GM21526 (cell line): ENCODE measurements at regions not wholly inside any gene's neighbourhood (a gene's known extent, or its start where the extent isn't known, plus 50 kb on each side); places are given as distances from the start of the nearest gene placed in this dataset.

ENCODE experiments used
- ATAC-seq: cut with Tn5 transposase; IDR thresholded peaks from one replicate; pipeline ENCODE4 v1.9.1; 2021; ENCODE audit warnings: moderate library complexity; ENCODE audit not compliant: unreplicated experiment, low FRiP score

DNA sequence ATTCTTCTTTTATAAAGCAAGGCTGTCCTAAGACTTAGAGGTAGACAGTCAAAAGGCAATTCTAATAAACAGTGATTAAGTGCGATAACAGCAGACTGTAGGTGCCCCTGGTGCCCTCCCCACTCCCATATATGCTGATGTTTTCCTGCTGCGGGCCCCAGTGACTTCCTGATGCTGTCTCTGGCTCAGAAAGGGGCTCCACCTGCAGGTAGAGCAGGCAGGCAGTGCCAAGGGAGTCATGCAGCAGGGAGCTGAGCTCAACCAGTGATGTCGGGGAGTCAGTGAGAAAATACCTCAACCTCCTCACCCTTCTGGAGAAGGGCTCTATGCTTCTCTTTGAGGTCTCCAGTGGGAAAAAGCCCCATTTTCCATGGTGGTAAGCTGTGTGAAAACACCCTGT is 126.7 kb upstream of the SSTR4 start:
- ATAC-seq: no peak

DNA sequence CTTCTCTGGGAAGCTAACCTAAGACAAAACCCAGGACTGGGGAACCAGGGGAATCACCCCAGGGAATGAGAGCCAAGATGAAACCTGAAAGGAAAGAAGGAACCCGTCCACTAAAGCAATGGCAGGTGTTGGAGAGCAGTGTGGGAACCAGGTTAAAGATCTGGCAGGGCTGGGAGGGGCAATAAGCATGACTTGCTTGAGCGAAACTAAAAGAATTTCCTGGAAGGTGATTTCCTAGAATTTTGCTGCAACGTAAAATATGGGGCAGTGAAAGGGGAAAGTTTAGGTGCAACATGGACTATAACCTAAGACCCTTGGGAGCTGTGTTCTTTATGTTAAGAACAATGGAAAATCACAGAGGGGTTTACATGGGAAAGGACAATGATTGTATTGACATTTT is 126.2 kb upstream of the SSTR4 start:
- no peak for ATAC-seq

GRCh38 chr20:22909436-22909835 is 125.7 kb upstream of the SSTR4 start:
- ATAC-seq: no peak

DNA sequence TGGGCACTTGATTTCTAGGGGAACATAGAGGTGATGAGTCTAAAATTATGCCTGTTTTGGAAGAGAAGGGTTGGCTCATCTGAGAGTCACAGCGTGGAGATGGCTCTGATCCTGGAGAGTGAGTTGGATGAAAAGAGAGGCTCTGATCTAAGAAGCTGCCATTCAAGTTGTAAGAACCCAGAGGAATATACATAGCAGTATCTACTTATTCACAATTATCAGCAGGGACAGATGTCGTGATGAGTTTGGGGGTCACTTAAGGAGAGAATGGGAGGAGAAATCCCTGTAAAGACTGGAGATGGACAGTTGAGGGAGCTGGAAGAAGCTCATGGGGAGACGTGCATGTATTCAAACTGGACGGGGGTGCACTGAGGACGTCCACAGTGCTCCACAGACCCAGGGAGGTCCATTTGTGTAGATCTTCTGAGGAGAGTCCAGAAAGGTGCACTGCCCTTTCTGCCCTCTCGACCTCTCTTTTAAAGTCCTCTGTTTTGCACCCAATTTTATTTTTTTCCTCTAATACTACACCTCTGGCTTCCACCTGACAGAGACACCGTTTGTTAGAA is 124.7 kb upstream of the SSTR4 start:
- ATAC-seq: no peak

DNA sequence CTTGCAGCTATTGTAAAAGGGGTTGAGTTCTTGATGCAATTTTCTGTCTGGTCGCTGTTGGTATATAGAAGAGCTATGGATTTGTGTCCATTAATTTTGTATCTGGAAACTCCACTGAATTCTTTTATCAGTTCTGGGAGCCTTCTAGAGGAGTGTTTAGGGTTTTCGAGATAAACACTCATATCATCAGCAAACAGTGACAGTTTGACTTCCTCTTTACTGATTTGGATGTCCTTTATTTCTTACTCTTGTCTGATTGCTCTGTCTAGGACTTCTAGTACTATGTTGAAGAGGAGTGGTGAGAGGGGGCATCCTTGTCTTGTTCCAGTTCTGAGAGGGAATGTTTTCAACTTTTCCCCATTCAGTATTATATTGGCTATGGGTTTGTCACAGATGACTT is 120.8 kb upstream of the SSTR4 start:
- ATAC-seq: no peak

DNA sequence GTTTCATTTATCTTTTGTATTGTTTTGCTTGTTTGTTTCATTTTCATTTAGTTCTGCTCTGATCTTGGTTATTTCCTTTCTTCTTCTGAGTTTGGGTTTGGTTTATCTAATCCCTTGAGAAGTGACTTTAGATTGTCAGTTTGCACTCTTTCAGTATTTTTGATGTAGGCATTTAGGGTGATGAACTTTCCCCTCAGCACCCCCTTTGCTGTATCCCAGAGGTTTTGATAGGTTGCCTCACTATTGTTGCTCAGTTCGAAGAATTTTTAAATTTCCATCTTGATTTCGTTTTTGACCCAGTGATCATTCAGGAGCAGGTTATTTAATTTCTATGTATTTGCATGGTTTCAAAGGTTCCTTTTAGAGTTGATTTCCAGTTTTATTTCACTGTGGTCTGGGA is 119.6 kb upstream of the SSTR4 start:
- ATAC-seq: no peak

DNA sequence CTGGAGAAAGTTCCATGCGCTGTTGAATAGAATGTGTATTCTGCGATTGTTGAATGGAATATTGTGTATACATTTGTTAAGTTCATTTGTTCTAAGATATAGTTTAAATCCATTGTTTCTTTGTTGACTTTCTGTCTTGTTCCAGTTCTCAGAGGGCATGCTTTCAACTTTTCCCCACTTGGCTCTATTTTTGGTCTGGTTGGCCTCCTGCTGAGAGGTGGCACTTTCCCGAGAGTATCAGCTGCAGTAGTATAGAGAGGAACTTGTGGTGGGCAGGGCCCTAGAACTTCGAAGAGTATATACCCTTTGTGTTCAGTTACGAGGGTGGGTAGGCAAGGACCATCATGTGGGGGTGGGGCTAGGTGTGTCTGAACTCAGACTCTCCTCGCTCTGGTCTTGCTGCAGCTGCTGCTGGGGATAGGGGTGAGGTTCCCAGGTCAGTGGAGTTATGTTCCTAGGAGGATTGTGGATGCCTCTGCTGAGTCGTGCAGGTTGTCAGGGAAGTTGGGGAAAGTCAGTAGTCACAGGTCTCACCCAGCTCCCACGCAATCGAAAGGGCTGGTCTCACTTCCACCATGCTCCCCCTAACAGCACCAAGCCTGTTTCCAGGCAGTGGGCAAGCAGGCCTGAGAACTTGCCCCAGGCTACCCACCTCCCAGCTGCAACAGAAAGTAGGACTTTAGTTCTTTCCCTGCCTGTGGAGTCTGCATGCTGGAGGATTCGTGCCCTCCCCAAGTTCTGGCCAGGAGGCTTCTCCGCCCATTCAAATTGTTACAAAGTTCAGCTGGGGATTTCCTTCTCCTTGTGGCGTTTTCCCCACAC is 118.9 kb upstream of the SSTR4 start:
- no peak for ATAC-seq

DNA sequence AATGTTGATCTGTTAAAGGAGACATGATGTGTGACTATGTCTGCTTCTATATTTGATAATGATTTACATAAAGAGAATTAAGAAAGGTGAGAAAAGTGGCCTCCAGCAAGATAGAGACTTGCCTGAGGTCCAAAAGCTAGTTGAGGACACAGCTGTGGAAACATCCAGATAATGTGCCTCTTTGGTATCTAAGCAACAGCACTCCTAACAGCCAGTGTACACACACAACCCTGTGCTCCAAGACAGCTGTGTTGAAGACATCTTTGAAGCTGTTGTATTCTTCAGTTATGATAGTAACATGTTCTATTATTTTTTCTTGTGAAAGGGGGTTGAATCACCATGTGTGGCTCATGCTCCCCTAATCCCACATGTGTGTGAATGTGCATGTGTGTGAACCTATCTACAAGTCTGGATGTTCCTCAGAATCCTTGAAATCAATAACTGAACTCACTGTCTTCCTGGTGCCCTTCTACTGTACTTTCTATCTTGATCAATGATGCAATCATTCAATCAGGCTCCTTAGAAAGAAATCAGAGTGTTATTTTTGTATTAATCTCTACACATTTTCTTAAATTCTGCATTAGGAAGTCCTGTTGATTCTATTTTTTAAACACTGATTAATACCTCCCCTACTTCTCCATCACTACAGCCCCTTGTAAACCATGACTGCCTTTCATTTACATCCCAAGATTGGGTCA is 116.7 kb upstream of the SSTR4 start:
- no peak for ATAC-seq

DNA sequence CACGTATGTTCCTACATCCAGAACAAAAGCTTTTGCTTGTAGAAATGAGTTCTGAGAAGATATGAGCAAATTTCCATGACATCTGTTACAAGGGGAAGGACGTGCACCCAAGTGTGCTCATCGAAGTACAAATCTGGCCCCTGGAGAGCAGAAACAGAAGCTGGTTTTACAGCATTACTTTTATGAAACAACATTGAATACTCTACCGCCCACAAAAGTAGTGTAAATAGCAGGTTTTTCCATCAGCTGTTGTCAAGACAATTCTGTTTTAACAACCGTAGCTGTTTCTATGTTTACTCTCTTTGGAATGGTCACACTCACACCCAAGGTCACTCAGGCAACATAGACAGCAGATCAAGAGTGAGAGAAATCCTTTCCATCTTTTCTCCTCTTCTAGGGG is 114.2 kb upstream of the SSTR4 start:
- ATAC-seq: no peak

GRCh38 chr20:22921595-22922421 is 113.3 kb upstream of the SSTR4 start:
- no peak for ATAC-seq

DNA sequence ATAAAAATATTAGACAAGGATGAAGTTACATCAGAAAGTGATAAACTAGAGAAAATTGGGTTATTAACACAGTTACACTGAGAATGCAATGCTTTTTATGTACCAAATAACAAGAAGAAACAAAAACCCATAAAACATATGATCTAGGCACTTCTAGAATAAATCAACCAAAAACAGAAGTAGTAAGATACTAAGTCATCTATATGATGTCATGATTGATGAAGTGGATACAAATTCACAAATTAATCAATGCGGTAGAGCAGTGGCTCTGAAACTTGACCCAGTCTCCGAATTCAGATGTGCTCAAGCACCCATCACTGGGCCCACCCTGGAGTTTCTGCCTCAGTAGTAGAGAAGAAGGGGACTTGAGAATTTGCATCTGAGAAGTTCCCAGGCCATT is 112.1 kb upstream of the SSTR4 start:
- no peak for ATAC-seq

DNA sequence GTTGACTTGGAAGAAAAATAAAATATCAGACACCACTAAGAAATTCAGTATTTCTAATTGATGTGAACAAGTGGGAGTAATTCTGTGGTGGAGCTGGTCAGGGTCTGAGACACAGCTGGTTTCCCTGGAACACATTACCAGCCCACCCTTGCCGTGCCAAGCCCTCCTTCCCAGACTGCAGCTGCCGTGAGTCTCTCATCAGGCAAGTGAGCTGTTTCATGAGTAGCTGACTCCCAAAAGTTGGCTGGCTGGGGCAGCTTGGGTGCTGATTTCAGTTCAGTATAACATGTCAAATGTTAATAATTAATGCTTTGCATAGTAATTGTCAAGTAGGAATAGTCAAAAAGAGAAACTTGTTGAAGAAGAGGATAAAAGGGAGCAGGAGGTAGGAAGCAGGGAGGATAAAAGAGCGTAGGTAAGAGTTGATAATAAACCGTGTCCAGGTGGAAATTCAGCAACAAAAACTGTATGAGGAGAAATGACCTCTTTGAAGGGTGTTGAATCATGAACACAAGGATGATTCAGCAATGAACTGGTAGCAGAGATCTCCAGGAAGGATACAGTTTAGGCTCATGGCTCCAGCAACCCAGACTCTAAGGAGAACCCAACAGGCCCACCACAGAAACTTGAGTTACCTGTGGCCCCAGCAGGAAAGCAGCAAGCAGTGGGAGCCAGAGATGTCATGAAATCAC is 110.9 kb upstream of the SSTR4 start:
- ATAC-seq: no peak

- no peak for ATAC-seq
These were observed 110.0 kb upstream of the SSTR4 start for GRCh38 chr20:22924949-22925612.

- ATAC-seq: no peak
These were observed 109.5 kb upstream of the SSTR4 start for GRCh38 chr20:22925613-22925983.

DNA sequence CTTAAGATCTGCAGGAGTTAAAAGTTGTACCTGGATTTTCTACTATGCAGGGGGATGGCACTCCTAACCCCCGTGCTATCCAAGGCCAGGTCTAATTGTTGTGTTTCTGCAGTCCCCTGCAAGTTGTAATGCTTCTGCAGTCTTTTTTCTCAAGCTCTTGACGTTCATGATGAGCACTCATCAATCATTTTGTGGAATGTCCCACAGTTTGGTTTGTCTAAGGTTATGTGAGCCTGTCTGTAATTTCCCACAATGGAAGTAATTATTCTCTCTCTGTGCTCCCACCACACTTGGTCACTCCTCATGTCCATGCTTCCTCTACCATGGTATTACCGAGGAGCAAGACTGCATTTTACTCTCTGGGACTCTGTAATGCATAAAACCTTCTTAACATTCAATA is 107.6 kb upstream of the SSTR4 start:
- no peak for ATAC-seq

GRCh38 chr20:22928679-22929078 is 106.4 kb upstream of the SSTR4 start:
- no peak for ATAC-seq

DNA sequence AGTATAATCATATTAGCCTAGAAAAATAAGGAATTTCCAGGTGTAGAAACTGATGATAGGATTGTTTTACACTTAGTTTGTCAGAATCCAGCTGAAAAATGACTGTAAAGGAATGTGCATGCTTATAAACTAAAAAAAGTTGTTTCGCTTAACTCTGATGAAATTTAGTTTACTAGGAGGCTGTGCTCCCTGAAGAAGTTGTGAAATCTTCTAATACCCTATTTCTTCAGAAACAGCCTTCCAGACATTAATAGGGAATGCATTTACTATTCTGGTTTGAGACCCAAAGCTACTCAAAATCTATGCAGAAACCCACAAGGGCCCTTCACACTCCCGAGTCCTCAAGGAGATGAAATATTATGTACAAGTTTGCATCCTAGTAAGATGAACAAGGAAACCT is 105.5 kb upstream of the SSTR4 start:
- no peak for ATAC-seq

DNA sequence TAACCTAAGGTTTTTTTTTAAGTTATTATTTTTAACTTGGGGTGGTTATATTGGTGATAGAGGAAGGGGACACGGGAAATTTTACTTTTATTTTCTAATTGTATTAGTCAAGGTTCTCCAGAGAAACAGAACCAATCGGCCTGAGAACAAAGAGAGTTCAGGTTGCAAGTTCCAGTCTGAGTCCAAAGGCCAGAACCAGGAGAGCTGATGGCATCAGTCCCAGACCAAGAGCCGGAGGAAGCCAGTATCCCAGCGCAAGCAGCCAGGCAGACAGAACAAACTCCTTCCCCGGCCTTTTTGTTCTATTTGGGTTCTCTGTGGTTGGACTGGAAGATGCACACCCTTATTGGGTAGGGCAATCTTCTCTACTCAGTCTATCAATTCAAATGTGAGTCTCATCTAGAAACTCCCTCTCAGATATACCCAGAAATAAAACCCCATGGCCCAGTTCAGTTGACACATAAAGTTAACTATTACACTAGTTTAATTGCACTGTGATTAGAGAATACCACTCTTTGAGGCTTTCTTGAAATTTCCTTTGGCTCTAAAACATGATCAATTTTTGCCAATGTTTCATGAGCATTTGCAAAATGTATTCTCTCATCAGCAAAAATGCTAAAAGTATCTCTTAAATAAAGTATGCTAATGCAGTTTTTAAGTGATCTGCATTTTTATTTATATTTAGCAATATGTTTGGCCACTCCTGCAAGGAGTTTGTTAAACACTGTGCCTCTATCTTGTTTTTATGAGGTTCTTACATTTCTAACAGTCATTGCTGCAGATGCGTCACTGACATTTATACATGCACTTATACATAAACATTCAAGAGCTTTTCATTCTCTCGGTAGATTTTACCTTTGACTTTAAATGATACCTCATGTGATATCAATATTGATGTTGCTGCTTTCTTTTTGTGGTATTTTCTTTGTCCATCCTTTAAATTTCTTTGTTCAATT is 103.2 kb upstream of the SSTR4 start:
- ATAC-seq: no peak

GRCh38 chr20:22939181-22939580 is 95.9 kb upstream of the SSTR4 start:
- no peak for ATAC-seq
